Myocyte (in vitro differentiated cells): ENCODE measurements at regions not wholly inside any gene's neighbourhood (a gene's known extent, or its start where the extent isn't known, plus 50 kb on each side); places are given as distances from the start of the nearest gene placed in this dataset.

Experiments
- DNase-seq: peaks from one replicate; pipeline ENCODE4 v3.0.0-alpha.2; 2012; ENCODE audit warnings: low read depth

- no peak for DNase-seq
Observed at GRCh38 chr2:48104418-48104817, 198.1 kb upstream of the FBXO11 start.

- DNase-seq: no peak
Observed at GRCh38 chr2:48105848-48106247, 199.6 kb upstream of the FBXO11 start.

- no peak for DNase-seq
Observed at GRCh38 chr2:48107326-48107925, 201.1 kb upstream of the FBXO11 start.

DNA sequence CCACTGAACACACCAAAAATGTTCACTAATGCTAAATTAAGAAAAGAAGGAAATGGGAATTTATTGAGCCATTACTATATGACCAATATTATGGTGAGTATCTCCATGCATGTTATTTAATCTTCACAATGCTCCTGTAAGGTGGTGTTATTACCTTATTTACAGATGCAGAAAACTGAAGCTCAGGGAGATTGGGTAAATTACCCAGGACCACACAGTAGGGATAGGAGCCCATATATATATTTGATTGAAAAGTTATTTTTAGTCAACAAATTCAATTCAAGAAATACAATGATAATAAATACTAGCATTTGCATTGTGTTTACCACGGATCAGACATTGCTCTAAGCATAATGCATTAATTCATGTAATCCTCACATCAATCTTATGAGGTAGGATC lies 202.2 kb upstream of the FBXO11 start:
- DNase-seq: no peak

DNA sequence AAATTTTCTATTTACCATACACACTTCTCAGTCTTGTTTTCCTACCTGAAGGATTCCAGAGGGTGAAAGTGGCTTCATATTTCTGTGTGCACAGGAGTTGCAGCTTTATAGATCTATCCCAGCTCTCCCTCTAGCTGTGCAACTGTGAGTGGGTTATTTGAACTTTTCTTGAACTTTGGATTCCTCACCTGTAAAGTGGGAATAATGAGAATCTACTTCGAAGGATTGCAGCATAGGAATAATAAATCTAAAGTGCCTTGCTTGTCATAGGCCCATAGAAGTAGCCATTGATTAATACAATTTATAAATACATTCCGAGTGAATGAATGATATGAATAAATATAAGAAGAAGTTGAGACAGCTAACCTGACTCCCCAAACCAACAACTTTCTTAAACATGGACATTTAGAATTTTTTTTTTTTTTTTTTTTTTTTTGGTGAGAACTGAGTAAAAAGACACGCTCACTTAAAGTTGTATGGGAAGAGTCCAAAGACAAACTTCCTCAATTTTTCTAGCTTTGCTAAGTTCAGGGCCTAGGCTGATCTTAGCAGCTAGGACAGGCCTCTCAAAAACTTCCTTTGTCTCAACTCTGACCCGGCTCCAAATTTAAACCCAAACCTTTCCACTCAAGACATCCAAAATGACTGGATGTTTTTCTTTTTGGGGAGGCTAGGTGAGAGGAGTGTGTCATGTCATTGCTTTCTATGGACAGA lies 203.3 kb upstream of the FBXO11 start:
- DNase-seq: no peak

DNA sequence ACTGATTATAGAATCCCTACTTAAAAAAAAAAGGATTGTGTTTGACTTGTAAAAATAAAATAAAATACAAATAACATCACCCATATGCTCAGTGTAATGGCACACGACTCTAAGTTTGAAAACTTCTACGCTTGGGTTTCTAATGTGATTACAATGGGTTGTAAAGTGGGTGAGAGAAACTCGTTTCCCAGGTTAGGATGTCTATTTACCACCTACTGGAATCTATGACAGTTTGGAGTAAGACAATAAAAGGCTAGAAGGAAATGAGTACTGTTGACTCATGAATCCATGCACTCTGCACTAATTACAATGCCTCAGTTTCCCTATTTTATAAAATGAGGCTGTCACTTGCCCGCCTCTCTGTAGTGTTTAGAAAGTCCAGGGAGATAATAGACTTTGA lies 204.0 kb upstream of the FOXN2 start:
- no peak for DNase-seq

DNA sequence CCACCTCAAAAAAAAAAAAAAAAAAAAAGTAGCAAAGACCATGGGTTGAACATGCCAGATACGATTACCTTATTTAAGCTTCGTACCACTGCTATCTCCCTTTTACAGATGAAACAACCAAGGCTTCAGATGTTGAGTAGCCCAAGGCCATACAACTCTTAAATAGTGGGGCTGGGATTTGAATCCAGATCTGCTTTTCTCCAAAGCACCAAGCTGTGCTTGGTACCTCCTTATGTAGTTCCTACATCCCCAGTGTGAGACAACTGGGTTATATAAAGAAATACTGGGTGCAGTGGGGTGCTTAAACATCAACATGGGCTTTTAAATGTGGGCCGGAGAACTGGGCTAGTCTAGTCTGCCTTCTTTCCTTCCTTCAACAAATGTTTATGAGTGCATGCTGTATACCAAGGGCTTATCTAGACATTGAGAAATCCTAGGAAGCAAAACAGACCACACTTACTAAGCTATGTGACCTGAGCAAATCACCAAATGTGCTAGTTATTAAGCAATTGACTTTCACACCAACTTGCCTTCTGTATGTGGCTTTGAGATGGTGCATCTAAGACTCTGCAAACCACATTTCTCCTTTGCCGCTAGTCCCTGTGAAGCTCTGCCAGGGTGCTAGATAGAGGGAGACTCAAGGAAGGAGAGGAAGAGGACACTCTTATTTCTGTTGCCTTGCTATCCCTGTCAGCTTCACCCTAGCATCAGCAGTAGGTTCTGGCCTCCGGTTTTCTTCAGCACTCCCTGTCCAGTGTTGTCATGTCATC lies 201.4 kb upstream of the FOXN2 start:
- no peak for DNase-seq

- no peak for DNase-seq
Observed at GRCh38 chr2:48113767-48114166, 200.7 kb upstream of the FOXN2 start.

DNA sequence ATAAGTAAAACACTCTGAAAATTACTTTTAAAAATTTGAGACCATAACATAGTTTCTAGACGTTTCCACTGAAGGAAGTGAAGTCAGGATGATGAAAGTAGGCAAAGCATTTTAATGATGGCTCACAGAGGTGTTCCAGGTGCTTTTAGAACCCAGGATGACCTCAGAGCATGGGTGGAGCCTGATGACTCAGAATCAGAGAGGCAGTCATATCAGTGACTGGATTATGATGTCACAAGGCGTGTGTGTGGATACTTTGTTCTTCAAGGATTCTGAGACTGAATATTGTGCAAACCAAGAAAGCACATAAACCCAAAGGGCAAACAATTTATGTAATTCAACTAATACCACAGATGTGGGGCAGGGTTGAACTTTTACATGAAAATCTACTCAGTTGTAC lies 200.2 kb upstream of the FOXN2 start:
- DNase-seq: peak; percentile 18

GRCh38 chr2:48116497-48116896 lies 198.0 kb upstream of the FOXN2 start:
- no peak for DNase-seq

- DNase-seq: no peak
Observed at GRCh38 chr2:48118895-48119294, 195.6 kb upstream of the FOXN2 start.

- no peak for DNase-seq
Observed at GRCh38 chr2:48120112-48120511, 194.4 kb upstream of the FOXN2 start.

DNA sequence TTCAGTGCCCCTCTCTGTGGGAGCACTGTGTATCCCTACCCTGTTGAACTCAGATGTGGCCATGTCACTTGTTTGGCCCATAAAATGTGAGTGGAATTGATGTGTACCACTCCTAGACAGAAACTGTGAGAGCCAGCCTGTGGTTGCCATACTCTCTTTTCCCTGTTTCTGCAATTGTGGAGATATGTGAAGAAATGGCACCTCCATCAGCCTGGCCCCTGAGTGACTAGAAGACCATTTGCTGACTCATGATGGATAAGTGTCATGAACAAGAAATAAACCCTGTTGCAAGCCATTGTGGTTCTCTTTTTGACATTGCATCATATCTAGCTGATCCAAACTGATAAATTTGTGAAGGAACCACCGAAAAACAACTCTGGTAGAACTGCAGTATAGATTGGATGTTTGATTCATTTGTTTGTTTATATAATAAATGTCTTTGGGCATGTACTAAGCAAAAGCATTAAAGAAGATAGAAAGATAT lies 193.7 kb upstream of the FOXN2 start:
- DNase-seq: no peak

GRCh38 chr2:48122166-48122565 lies 192.3 kb upstream of the FOXN2 start:
- no peak for DNase-seq

- no peak for DNase-seq
Observed at GRCh38 chr2:48124592-48124991, 189.9 kb upstream of the FOXN2 start.

DNA sequence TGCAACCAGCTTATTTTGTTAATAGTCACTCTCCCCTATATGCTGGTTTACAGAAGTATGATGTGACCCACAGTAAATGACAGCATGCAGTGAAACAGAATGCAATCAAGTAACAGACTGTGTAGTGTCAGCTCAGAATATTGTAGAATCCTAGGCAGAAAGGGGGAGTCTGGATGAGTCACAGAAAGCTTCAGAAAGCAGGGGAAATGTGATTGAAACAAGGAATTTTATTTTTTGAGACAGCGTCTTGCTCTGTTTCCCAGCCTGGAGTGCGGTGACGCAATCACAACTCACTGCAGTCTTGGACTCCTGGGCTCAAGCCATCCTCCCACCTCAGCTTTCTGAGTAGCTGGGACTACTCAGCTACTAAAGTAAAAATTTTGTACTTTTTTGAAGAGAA lies 188.3 kb upstream of the FOXN2 start:
- DNase-seq: no peak

DNA sequence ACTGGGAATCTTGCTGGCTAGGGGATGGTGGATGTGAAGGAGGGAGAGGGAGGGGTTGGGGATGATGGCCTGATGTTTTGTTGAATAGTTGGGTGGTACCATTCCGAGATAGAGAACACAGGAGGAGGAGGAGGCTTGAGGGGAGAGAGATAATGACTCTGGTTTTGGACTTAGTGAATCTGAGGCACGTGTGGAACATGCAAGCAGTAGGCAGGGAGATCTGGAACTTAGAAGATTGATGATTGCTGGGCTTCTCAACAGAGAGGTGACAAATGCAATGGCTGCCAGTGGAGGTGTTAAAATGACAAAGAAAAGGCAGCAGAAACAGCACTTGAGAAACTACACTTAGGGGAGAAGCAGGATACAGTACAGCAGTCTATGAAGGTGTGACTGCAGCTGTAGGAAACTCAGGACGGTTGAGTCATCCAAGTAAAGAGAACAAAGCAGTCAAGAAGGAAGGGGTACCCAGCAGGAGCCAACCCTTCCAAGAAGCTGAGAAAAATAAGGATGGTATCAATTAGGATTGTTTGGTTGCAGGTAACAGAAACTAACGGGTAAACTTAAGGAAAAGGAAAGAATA lies 186.8 kb upstream of the FOXN2 start:
- DNase-seq: no peak

- peak; percentile 32 for DNase-seq
Observed at GRCh38 chr2:48129293-48129950, 185.1 kb upstream of the FOXN2 start.

GRCh38 chr2:48131539-48132270 lies 182.8 kb upstream of the FOXN2 start:
- peak; percentile 64 for DNase-seq

DNA sequence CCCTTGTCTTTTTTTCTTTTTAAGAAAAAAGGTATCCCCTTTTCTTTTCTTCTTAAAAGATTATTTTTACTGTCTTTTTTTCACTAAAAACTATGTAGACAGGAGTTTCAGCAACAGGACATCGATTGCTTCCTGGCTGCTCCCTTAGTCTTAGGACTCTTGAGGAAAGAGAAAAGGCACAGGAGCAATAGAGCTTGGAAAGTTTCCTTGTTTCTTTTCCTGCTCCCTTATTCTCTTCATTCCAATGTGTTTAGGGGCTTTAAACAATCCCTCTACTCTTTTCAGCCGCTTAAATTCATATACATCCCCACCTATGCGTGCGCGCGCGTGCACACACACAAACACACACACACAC lies 182.2 kb upstream of the FOXN2 start:
- DNase-seq: no peak

DNA sequence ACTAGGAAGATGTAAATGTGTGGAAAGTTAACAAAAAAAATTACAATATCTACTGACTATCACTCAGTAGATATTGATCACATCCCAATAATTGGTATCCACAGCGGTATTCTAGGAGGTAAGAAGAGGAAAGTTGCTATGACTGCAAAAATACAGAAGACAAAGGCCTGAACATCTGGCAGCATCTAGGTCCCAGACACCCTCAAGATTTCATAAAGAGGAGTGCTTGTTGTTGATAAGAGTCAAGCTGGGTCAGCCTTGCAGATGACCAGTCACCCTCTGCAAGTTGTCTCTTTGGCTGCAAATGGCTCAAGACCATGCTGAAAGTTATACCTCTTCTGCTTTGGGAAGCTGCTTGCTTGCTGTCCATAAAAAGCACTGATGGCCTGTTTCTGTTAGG lies 179.8 kb upstream of the FOXN2 start:
- no peak for DNase-seq
